GM12872 (cell line): ENCODE measurements at regions not wholly inside any gene's neighbourhood (a gene's known extent, or its start where the extent isn't known, plus 50 kb on each side); places are given as distances from the start of the nearest gene placed in this dataset.

Experiments
- CTCF ChIP-seq: IDR thresholded peaks from 3 replicates; pipeline ENCODE4 v1.5.1; 2011; ENCODE audit warnings: low read depth, mild to moderate bottlenecking, low read length, moderate library complexity; ENCODE audit not compliant: insufficient read depth

DNA sequence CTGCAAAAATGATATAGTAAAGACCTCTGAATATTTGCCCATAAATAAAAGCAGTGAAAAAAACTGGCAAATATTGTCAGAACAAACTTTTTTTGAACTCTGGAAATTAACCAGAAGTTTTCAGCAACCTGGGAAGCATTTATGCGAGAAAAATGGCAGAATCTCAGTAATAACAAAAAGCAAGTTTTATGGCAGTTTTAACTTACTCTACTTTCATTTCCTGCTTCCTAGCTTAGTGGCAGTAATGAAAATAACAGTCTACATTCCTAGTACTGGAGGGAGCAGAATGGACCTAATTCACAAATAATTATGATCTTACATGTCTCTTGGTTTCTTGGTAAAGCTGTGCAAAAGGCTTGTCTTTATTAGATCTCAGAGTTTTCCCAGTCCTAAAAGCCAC is 460.1 kb downstream of the NAF1 start:
- TF ChIP-seq CTCF, result no peak

DNA sequence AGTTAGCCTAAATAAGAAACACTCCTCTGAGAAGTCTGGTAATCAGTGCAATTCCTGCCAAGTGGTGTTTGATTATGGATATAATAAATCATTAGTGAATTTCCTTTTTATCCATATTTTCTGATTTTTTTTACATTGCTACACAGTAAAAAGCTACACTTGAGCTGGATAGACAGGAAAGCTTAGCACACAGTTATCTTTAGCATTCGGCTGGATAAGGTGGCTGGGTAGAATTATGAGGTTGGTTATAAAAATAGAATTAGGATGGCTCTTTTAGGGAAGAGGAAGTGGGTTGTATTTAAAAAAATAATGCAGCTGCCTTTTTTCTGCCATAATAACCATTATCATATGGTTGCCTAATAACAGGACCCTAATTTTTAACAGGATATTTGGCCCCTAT is 460.6 kb downstream of the NAF1 start:
- no peak for TF ChIP-seq CTCF

- no peak for TF ChIP-seq CTCF
These were observed 461.4 kb downstream of the NAF1 start for GRCh38 chr4:162705130-162705803.

- TF ChIP-seq CTCF, result no peak
These were observed 465.8 kb downstream of the NAF1 start for GRCh38 chr4:162700815-162701361.

- no peak for TF ChIP-seq CTCF
These were observed 466.3 kb downstream of the NAF1 start for GRCh38 chr4:162700358-162700757.

DNA sequence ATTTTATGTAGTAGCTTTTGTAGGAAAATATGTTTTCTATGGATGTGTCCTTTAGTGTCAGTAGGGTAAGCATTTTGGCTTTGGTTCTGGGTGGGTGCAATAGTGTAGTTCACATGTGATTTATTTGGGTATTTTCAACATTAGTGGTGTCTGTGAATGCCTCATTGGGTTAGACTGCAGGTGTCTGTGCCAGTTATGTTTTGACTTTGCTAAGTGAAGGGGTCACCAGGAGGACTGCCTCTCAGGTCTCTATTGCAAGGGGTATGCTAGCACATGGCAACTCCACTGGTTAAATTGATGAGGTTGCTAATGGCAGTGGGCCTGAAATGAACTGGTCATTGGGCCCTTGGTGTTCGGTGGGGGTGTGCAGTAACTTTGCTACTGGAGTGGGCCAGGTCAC is 467.1 kb downstream of the NAF1 start:
- no peak for TF ChIP-seq CTCF

DNA sequence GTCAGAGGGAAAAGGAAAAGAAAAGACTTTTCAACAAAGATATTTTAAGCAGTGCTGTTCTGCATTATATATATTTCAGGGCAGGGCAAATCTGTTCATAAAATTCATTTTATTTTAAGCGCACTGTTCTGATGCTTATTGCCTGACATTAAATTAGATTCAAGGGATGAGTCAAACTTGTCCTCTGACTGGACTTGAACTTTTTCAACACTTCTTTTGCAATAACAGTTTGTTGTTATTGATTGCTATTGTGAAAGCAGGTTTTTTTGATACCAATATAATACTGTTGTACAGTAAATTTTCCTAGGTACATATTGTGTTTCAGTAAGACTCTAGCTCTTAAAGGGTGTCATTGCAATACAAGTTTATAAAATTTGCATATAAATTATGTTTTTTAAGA is 481.3 kb downstream of the NAF1 start:
- TF ChIP-seq CTCF, result no peak

DNA sequence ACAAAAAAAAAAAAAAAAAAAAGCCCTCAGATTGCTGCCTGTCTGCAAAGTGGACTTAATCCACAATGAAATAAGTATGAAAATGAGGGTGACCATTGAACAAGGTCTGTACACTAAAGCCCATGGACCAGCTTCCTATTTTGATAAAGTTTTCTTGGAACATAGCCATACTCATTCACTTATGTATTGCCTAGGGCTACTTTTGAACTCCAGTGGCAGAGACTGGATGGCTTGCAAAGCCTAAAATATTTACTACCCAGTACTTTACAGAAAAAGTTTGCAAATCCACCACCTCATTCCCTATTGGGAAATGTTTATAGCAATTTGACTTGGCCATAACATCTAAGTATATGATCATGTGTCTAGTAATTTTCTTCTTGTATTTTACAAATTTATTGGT is 481.7 kb downstream of the NAF1 start:
- no peak for TF ChIP-seq CTCF
